GM21447 (cell line): ENCODE measurements at regions not wholly inside any gene's neighbourhood (a gene's known extent, or its start where the extent isn't known, plus 50 kb on each side); places are given as distances from the start of the nearest gene placed in this dataset.
"Not testable (repeated sequence)": the region's sequence is repeated elsewhere in the genome, so short reads cannot be mapped to it uniquely, and the experiment has no call there.

Experiments used
- ATAC-seq: cut with Tn5 transposase; IDR thresholded peaks from one replicate; pipeline ENCODE4 v1.9.1; 2021; ENCODE audit not compliant: unreplicated experiment

GRCh38 chr9:117649126-117649525 is 55.1 kb upstream of the TLR4 start:
- ATAC-seq, result no peak

DNA sequence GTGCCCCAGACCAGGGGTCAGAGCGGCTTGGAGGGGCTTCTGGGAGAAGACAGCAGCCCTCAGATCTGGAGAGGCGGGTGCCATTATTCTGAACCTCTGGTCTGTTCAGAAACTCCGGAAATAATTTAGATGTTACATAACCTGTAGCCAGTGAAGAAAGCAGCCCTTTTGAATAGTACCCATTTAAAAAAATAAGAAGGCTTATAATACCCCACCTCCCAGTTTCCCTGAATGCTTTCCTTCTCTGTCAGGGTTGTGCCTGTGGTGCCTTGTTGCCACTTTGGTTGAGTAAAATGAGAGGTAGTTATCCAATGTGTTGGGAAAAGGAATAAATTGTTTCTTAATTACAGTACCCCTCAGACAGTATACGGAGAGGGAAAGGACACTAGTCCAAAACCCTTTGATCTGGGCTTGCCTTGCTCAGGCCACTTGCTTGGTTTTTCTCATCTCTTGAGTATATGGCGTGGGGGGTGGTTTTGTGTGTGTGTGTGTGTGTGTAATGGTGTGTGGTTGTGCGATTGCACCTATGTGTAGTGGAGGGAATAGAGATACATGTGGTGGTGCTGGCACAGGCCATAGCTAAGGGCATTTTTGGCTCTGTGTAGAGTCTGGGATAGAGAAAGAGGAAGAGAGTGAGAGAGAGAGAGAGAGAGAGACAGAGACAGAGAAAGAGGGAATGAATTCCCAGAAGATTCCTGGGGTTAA is 59.1 kb upstream of the TLR4 start:
- no peak for ATAC-seq

GRCh38 chr9:117644133-117644931 is 59.9 kb upstream of the TLR4 start:
- peak; percentile 90 for ATAC-seq

GRCh38 chr9:117643288-117643654 is 60.9 kb upstream of the TLR4 start:
- no peak for ATAC-seq

- ATAC-seq, result not testable (repeated sequence)
Measured at GRCh38 chr9:117642571-117643287, 61.5 kb upstream of the TLR4 start.

- ATAC-seq, result no peak
Measured at GRCh38 chr9:117636681-117637080, 67.5 kb upstream of the TLR4 start.

GRCh38 chr9:117625154-117625553 is 79.0 kb upstream of the TLR4 start:
- ATAC-seq, result no peak

DNA sequence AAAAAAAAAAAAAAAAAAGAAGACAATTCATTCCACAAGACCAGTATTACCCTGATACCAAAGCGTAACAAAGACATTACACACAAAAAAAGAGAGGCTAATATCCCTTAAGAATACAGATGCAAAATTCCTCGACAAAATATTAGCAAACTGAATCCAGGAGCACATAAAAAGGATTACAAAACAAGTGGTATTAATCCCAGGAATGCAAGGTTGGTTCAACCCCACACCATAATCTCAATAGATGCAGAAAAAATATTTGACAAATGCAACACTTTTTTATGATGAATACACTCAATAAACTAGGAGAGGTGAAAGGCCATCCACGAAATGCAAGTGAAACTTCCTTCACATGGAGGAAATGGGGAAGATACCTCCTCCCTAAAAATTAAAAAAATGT is 80.1 kb upstream of the TLR4 start:
- no peak for ATAC-seq

DNA sequence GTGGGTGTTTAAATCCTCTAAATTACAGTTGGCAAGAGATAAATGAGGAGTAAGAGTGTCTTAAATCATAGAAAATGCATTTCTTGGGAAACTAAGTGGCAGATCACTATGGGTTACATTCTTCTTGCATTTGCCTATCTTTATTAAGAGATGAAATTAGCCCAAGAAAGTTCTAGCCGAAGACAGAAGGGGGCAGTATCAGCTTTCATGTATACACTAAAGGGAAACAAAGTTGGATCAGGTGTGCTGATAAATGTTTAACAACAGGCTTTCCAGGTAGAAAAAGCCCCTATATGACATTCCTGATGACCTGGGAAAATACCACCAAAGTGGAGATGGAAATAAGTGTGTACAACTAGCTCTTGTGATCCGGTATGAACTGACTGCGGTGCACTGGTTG is 81.9 kb upstream of the TLR4 start:
- no peak for ATAC-seq

GRCh38 chr9:117616431-117616831 is 87.8 kb upstream of the TLR4 start:
- no peak for ATAC-seq

DNA sequence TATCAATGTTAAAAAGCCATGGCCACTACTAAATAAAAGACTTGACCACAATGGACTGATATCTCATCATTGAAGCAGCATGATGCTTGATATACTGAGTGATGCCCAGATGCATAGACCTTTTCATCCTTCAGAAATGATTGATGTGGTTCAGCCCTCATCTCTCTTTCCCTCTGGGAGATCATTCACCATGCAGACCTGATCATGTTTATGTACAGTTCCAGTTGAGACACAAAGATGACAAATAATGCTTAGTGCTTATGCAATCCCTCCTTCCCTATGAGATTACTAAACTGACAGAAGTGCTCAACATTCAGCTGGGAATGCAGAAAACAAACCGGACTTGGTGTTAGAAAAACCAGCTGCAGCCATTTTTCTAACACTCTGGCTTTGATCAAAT is 91.9 kb upstream of the TLR4 start:
- ATAC-seq, result no peak

DNA sequence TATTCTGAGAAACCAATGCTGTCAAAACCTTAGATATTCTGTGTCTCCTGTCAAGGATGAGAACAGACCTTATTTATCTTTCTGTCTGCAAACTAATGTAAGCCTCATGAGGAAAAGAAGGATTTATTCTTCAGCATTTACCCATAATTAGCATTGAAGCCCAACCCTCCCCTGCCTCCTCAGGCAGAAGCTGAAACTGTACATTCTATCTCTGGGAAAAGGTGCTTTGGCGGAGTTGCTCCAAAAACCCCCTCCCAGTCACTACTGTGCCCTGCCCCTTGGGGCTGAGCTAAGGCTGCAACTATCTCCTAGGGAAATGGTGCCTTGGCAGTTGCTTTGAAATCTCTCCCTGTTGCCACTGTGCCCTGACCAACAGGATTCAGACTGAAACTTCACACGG is 106.2 kb upstream of the TLR4 start:
- no peak for ATAC-seq

DNA sequence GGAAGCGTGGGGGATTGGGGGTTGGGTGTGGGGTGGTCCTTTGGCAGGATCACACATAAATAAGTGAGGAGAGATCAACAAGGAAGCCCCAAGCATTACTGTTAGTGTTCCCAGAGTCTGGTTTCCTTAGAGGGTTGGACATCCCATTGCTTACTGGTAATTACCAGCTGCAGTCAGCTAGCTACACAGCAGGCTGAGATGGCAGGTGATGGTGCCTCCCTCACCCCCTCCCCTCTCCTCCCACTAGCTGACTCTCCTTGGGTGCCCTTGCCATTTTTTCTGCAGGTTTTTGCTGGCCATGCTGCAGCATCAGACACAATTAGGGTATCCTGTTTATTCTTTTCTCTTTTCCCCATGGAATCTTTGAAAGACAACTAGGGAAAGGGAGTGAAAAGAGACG is 107.5 kb upstream of the TLR4 start:
- no peak for ATAC-seq

DNA sequence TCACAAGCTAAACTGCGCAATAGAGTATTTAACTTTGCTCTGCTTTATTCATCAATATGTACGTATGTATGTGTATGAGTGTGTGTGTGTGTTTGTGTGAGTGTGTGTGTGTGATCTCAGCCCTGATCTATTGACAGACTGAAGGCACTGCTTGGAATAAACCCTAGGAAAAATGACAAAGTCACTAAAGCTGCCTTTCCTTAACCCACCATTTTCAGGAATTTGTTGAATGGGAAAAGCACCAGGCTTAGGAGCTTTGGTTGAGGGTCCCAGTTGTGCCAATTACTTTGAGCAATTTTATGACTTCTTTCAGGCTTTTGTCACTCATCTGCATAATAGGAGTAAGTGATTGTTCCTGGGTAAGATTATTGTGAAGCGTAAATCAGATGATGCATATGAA is 108.6 kb upstream of the TLR4 start:
- no peak for ATAC-seq

- no peak for ATAC-seq
Measured at GRCh38 chr9:117587263-117587662, 116.9 kb upstream of the TLR4 start.

DNA sequence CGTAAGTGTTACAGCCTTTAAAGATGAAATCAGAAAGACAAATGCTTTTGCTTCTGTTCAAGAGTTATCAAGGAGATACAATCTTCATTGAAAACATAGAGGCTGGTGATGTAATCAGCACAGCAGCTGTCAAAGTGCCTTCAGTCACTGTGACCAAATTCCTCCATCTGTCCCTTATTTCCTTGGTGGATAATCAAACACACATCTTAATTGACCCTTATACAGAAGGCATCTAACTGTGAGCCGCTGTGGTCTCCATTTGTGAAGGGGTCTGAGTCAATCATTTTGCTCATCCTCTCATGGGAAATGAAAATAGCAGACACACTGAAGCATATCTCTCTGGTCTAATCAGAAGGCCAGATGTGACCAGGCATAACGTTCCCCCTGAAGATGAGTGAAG is 130.1 kb upstream of the TLR4 start:
- ATAC-seq, result no peak

- ATAC-seq, result no peak
Measured at GRCh38 chr9:117564839-117565238, 139.4 kb upstream of the TLR4 start.

DNA sequence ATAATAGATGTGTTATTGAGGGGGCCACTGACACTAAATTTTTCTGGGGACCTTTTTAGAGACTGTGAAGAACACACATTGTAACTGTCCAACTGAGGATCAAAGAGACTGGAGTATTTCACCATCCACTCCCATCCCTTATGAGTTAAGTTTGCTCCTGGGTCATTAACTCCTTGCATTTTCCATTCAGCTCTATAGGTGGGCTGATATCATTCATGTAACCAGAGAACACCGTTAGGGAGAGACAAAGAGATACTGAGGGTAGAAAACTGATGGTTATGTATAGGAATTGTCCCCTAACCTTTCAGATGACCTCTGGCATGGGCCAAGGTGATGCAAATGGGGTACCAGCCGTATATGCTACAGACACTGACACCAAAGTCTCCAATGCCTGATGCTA is 142.4 kb upstream of the TLR4 start:
- no peak for ATAC-seq

DNA sequence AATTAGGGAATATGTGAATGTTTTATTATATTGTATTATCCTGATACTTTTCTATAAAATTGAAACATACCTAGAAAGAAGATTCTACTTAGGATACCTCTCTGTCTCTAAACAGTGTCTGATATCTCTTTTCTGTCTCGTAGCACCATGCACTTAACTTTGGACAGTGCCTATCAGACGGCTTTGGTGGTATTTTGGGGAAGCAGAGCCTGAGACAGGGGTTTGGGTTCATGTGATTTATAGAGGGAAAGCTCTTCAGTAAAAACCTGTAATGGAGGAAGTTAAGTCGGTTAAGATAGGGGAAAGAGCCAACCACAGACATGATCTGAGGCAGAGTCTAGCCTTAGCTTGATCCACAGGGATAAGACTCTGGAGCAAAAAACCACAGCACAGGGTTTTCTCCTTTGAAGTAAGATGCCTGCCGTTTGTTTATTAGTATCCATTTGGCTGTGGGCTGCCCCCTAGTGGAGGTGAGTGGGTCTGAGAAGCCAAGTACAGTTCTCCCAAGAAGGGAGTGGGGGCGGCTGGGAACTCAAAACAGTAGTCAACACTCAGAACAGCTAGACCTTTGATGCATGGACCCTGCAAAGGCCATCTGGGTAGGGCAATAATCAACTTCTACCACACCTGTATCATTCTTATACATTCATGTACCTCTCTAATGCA is 141.2 kb upstream of the ASTN2 start:
- ATAC-seq, result peak; percentile 96

DNA sequence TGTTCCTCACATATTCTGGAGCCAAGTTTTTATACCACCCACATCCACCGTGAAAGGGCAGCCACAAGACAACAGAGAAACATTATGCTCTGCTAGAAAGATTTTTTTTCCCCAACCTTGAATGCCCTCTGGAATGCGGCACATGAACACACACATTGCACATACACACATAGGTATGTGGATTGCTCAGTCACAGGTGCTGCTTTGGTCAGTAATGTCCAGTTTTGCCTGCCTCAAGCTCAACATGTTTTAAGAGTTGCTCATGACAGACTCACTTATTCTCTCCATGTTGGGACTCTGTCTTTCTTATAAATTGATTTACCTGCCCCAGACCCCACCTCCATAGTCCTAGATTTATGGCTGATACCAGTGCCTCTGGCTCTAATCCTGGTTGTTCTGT is 138.0 kb upstream of the ASTN2 start:
- ATAC-seq, result no peak

- no peak for ATAC-seq
Measured at GRCh38 chr9:117551171-117551570, 136.3 kb upstream of the ASTN2 start.

DNA sequence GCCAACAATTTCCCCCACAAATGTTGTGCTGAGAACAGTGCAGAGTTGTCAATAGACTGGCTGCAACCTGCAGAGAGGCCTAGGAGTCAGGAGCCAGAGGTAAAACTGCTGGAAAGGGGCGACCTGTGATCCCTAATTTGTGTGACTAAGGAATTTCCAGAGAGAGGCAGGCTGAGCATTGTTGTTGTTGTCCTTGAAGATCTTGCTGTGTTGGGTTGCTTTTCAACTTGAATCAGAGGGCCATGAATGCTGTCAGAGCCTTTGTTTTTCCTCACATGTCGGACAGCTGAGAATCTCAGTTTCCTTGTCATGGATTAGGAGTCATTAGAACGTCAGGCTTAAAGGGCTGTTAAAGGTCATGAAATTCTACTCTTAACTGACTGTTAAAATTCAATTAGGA is 134.6 kb upstream of the ASTN2 start:
- no peak for ATAC-seq
